ENCODE measurements at regions not wholly inside any gene's neighbourhood (a gene's known extent, or its start where the extent isn't known, plus 50 kb on each side); places are given as distances from the start of the nearest gene placed in this dataset.

DNA sequence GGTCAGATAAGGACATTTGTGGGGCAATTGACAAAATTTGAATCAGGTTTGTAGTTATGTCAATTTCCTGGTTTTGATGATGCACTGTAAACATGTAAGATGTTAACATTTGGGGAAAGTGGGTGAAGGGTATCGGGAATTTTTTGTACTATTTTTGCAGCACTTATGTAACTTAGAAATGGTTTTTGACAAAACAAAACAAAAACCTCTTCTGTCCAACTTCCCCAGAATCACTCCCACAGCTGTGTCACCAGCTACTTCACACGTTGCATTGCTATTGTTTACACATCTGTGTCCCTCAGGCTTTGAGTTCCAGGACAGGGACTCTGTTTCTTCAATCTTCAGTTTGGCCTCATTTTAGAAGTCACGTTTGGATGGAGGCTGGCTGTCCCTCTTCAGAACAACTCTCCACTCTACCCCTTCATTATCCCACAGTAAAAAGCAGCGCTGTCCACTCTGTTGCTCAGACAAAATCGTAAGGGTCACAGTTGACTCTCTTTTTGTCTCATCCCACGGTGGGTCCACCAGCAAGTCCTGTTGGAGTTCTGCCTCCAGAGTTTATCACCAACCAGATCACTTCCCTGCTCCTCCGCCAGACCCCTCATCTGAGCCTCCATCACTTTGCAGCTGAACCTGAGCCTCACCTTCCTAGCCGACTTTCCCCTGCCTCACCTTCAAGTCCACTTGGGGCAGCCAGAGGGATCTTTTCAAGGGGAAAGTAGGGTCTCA, 63.2 kb downstream of the NENF start:
- Histone ChIP-seq H3K27me3 (ENCODE audit: control insufficient read depth, insufficient read depth, low read length) (no peaks in the 10 kb centered on the region), H3K4me3 (ENCODE audit: low read depth, low read length) (no peak overlapping the region), H3K36me3 (ENCODE audit: control insufficient read depth, insufficient read depth, low read length) (no peaks in the 10 kb centered on the region)
- TF ChIP-seq, protein P1, sequence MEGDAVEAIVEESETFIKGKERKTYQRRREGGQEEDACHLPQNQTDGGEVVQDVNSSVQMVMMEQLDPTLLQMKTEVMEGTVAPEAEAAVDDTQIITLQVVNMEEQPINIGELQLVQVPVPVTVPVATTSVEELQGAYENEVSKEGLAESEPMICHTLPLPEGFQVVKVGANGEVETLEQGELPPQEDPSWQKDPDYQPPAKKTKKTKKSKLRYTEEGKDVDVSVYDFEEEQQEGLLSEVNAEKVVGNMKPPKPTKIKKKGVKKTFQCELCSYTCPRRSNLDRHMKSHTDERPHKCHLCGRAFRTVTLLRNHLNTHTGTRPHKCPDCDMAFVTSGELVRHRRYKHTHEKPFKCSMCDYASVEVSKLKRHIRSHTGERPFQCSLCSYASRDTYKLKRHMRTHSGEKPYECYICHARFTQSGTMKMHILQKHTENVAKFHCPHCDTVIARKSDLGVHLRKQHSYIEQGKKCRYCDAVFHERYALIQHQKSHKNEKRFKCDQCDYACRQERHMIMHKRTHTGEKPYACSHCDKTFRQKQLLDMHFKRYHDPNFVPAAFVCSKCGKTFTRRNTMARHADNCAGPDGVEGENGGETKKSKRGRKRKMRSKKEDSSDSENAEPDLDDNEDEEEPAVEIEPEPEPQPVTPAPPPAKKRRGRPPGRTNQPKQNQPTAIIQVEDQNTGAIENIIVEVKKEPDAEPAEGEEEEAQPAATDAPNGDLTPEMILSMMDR (IDR thresholded peaks at IDR 0.05; ENCODE audit: insufficient read depth, low read length, severe bottlenecking), result no peak
- FAIRE-seq (no peak), DNase-seq (ENCODE audit: low read depth) (no peak)

DNA sequence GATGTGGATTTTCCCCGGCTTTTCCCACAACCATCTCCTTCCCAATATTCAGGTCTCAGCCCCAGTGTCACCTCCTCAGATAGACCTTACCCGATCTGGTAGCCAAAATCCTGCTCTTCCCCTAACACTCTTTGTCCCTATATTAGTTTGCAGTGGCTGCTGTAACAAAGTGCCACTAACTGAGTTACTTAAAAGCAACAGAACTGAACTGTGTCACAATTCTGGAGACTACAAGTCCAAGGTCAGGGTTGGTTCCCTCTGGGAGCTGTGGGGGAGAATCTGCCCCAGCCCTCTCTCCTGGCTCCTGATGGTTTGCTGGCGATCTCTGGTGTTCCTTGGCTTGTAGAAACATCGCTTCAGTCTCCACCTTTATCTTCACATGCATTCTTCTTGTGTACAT, 64.0 kb downstream of the NENF start:
- H3K4me3 ChIP-seq (ENCODE audit: low read depth, low read length), result no peak overlapping the region
- DNase-seq (ENCODE audit: low read depth) (no peak), FAIRE-seq (no peak)
- no peaks in the 10 kb centered on the region for H3K27me3 ChIP-seq (ENCODE audit: control insufficient read depth, insufficient read depth, low read length)
- TF ChIP-seq, protein P1 (IDR thresholded peaks at IDR 0.05; ENCODE audit: insufficient read depth, low read length, severe bottlenecking), result no peak
- no peaks in the 10 kb centered on the region for H3K36me3 ChIP-seq (ENCODE audit: control insufficient read depth, insufficient read depth, low read length)

DNA sequence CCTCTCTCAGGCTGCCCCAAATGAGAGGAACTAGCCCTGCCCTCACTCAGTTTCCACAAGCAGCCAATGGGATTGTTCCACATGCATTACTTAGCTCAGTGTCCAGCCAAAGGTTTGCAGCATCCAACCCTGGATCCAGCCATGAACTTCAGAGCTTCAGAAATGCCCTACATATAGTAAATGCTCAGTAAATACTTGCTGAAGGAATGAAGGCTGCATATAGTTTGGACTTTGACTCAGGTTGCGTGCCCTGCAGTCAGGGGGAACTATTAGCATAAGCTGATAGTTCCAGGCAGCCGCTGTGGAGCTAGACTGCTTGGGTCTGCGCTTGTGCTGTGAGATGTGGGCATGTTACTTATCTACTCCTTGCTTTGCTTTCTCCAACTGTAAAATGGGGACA, 64.8 kb downstream of the NENF start:
- DNase-seq (ENCODE audit: low read depth) (no peak), FAIRE-seq (no peak)
- Histone ChIP-seq H3K27me3 (ENCODE audit: control insufficient read depth, insufficient read depth, low read length) (no peaks in the 10 kb centered on the region), H3K36me3 (ENCODE audit: control insufficient read depth, insufficient read depth, low read length) (no peaks in the 10 kb centered on the region), H3K4me3 (ENCODE audit: low read depth, low read length) (no peak overlapping the region)
- TF ChIP-seq, protein P1 (IDR thresholded peaks at IDR 0.05; ENCODE audit: insufficient read depth, low read length, severe bottlenecking), result no peak

DNA sequence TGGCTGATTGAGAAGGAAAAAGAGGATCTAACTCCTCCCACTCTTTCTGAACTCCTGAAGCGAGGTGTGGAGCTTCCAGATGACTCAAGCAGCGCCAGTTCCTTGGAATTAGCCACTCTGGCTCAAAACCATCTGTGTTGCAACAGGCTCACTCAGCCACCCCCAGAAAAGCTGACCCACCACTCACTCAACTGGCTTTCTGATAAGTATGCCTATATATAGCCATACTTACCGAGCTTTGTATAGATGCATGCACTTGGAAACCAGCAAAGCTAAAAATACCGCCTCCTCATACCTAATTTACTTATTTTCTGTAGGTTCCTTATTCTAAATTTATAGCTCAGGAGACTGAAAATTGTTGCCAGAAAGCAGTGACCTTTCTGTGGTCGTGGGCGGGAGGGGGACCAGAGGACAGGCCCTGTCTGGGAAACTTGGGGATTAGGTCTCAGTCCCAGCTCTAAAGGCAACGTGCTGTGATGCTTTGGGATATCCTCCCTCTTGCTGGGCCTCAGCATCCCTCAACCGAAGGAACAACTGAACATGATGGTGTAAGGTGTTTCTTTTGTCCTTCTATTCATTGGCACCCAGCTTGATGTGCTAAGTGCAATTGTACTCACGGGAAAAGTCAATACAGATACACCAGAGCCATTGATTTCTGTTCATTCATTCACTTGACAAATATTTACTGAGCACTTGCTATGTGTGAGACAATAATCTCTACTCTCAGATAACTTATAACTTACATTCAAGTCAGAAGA, 65.7 kb downstream of the NENF start:
- no peaks in the 10 kb centered on the region for H3K36me3 ChIP-seq (ENCODE audit: control insufficient read depth, insufficient read depth, low read length)
- peak; percentile 98 for DNase-seq (ENCODE audit: low read depth)
- no peak for FAIRE-seq
- TF ChIP-seq, protein P1 (IDR thresholded peaks at IDR 0.05; ENCODE audit: insufficient read depth, low read length, severe bottlenecking), result no peak
- no peaks in the 10 kb centered on the region for H3K27me3 ChIP-seq (ENCODE audit: control insufficient read depth, insufficient read depth, low read length)
- H3K4me3 ChIP-seq (ENCODE audit: low read depth, low read length), result no peak overlapping the region

DNA sequence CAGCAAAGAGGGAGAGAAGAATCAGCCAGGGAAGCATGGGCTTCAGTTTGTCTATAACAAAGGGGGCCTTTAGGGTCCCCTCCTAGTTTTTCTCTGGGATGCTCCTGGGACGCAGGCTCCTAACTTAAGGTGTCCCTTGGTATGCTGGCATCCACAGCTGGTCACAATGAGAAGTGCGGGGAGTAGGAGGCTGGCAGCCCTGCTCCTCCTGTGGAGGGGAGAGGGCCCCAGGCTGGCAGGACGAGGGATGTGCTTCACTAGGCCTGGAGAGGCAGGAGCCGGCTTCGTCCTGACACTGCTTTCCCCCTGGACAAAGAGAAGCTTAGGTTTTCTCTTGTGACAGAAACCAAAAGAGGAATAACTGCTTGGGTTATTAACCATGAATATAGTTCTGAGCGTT, 67.6 kb downstream of the NENF start:
- no peaks in the 10 kb centered on the region for H3K27me3 ChIP-seq (ENCODE audit: control insufficient read depth, insufficient read depth, low read length)
- no peaks in the 10 kb centered on the region for H3K36me3 ChIP-seq (ENCODE audit: control insufficient read depth, insufficient read depth, low read length)
- TF ChIP-seq, protein P1 (IDR thresholded peaks at IDR 0.05; ENCODE audit: insufficient read depth, low read length, severe bottlenecking), result no peak
- no peak for DNase-seq (ENCODE audit: low read depth)
- no peak for FAIRE-seq
- H3K4me3 ChIP-seq (ENCODE audit: low read depth, low read length), result no peak overlapping the region

All from bronchial epithelial cell (primary cell).